Midbrain (tissue), 1 donor: ENCODE measurements at regions not wholly inside any gene's neighbourhood (a gene's known extent, or its start where the extent isn't known, plus 50 kb on each side); places are given as distances from the start of the nearest gene placed in this dataset.

Experiments
- DNase-seq: peaks from one replicate; lab custom pipeline; 2025; lab: John Stamatoyannopoulos, UW

GRCh38 chr4:157667836-157668235, 447.3 kb downstream of the GRIA2 start:
- DNase-seq: no peak

- DNase-seq: no peak
These were observed 444.2 kb downstream of the GRIA2 start for GRCh38 chr4:157664726-157665125.

- DNase-seq: no peak
These were observed 434.7 kb downstream of the GRIA2 start for GRCh38 chr4:157655096-157655809.

- no peak for DNase-seq
These were observed 422.7 kb downstream of the GRIA2 start for GRCh38 chr4:157643257-157643656.

- DNase-seq: no peak
These were observed 413.5 kb downstream of the GRIA2 start for GRCh38 chr4:157634057-157634456.

- no peak for DNase-seq
These were observed 396.4 kb downstream of the GRIA2 start for GRCh38 chr4:157616741-157617472.

GRCh38 chr4:157607996-157608395, 387.5 kb downstream of the GRIA2 start:
- DNase-seq: no peak

GRCh38 chr4:157600583-157600982, 380.1 kb downstream of the GRIA2 start:
- DNase-seq: no peak

- no peak for DNase-seq
These were observed 370.7 kb downstream of the GRIA2 start for GRCh38 chr4:157591245-157591644.

- DNase-seq: no peak
These were observed 370.2 kb downstream of the GRIA2 start for GRCh38 chr4:157590679-157591078.

GRCh38 chr4:157587681-157588423, 367.3 kb downstream of the GRIA2 start:
- DNase-seq: no peak

- DNase-seq: no peak
These were observed 361.6 kb downstream of the GRIA2 start for GRCh38 chr4:157582141-157582540.

GRCh38 chr4:157576671-157577217, 356.2 kb downstream of the GRIA2 start:
- DNase-seq: no peak

- no peak for DNase-seq
These were observed 354.8 kb downstream of the GRIA2 start for GRCh38 chr4:157575339-157575738.

GRCh38 chr4:157574606-157575005, 354.1 kb downstream of the GRIA2 start:
- DNase-seq: no peak

- DNase-seq: no peak
These were observed 352.4 kb downstream of the GRIA2 start for GRCh38 chr4:157572951-157573350.

- no peak for DNase-seq
These were observed 351.8 kb downstream of the GRIA2 start for GRCh38 chr4:157572284-157572683.

GRCh38 chr4:157564771-157565170, 344.2 kb downstream of the GRIA2 start:
- no peak for DNase-seq

GRCh38 chr4:157564218-157564617, 343.7 kb downstream of the GRIA2 start:
- DNase-seq: no peak

- no peak for DNase-seq
These were observed 337.5 kb downstream of the GRIA2 start for GRCh38 chr4:157558016-157558415.

GRCh38 chr4:157550028-157550427, 329.5 kb downstream of the GRIA2 start:
- no peak for DNase-seq

- DNase-seq: no peak
These were observed 307.4 kb downstream of the GRIA2 start for GRCh38 chr4:157527954-157528353.

GRCh38 chr4:157521906-157522305, 301.4 kb downstream of the GRIA2 start:
- no peak for DNase-seq
